ENCODE measurements at regions not wholly inside any gene's neighbourhood (a gene's known extent, or its start where the extent isn't known, plus 50 kb on each side); places are given as distances from the start of the nearest gene placed in this dataset.
"Not testable (repeated sequence)": the region's sequence is repeated elsewhere in the genome, so short reads cannot be mapped to it uniquely, and the experiment has no call there.

GRCh38 chr11:134984421-134984820, 572.4 kb upstream of the B3GAT1 start (continued):
- TF ChIP-seq ZNF425 (CRISPR knock-in tag; conservative IDR thresholded peaks at IDR 0.05) = no peak
- no peak for TF ChIP-seq ATF2 (CRISPR knock-in tag; IDR thresholded peaks at IDR 0.05; ENCODE audit: borderline replicate concordance, low read depth)

GRCh38 chr11:134982432-134982831, 570.4 kb upstream of the B3GAT1 start:
- POLR2A ChIA-PET; H3K4me3 Mint-ChIP-seq; ATAC-seq; H3K36me3 Mint-ChIP-seq; CTCF ChIA-PET; DNase-seq (ENCODE audit: low spot score); H3K27ac Mint-ChIP-seq: not testable (repeated sequence)
- peaks cover 23% of the 10 kb centered on the region; the same call in 1 of the 2 replicates for H3K9me3 Mint-ChIP-seq
- H3K4me1 Mint-ChIP-seq = peaks cover 33% of the 10 kb centered on the region
- peaks cover 12% of the 10 kb centered on the region for H3K27me3 Mint-ChIP-seq (ENCODE audit: low read depth)

GRCh38 chr11:134981835-134982234, 569.8 kb upstream of the B3GAT1 start:
- peak; percentile 33 for ATAC-seq
- peaks cover 17% of the 10 kb centered on the region; the same call in 1 of the 2 replicates for H3K9me3 Mint-ChIP-seq
- peaks cover 12% of the 10 kb centered on the region for H3K27me3 Mint-ChIP-seq (ENCODE audit: low read depth)
- peaks cover 27% of the 10 kb centered on the region for H3K4me1 Mint-ChIP-seq
- H3K36me3 Mint-ChIP-seq = no peaks in the 10 kb centered on the region
- no peak overlapping the region for H3K4me3 Mint-ChIP-seq
- POLR2A ChIA-PET = no interaction called here
- H3K27ac Mint-ChIP-seq = 0 out of 2 replicates have a peak overlapping the region, but pooled peaks have one; percentile 26
- no peak for DNase-seq (ENCODE audit: low spot score)
- CTCF ChIA-PET = no interaction called here
- TF ChIP-seq FOXK1 (CRISPR knock-in tag; IDR thresholded peaks at IDR 0.05) = no peak
- no peak for TF ChIP-seq MLX (CRISPR knock-in tag; IDR thresholded peaks at IDR 0.05)
- TF ChIP-seq ETV6 (CRISPR knock-in tag; IDR thresholded peaks at IDR 0.05) = no peak
- no peak for TF ChIP-seq ZNF219 (CRISPR knock-in tag; IDR thresholded peaks at IDR 0.05; ENCODE audit: borderline replicate concordance)
- TF ChIP-seq ERG (CRISPR knock-in tag; IDR thresholded peaks at IDR 0.05) = no peak
- no peak for TF ChIP-seq NFATC4 (CRISPR knock-in tag; IDR thresholded peaks at IDR 0.05)
- no peak for TF ChIP-seq NR1H2 (CRISPR knock-in tag; IDR thresholded peaks at IDR 0.05)
- TF ChIP-seq ZNF138 (CRISPR knock-in tag; conservative IDR thresholded peaks at IDR 0.05) = no peak
- no peak for TF ChIP-seq ARID4B (CRISPR knock-in tag; IDR thresholded peaks at IDR 0.05; ENCODE audit: borderline replicate concordance)
- TF ChIP-seq ATF1 (CRISPR knock-in tag; IDR thresholded peaks at IDR 0.05) = no peak
- no peak for TF ChIP-seq HMGA2 (CRISPR knock-in tag; IDR thresholded peaks at IDR 0.05)
- no peak for TF ChIP-seq PRDM15 (CRISPR knock-in tag; IDR thresholded peaks at IDR 0.05)
- no peak for TF ChIP-seq E2F1 (CRISPR knock-in tag; IDR thresholded peaks at IDR 0.05)
- no peak for TF ChIP-seq ZNF396 (CRISPR knock-in tag; IDR thresholded peaks at IDR 0.05; ENCODE audit: borderline replicate concordance)
- TF ChIP-seq MAX (CRISPR knock-in tag; IDR thresholded peaks at IDR 0.05) = no peak

Data from WTC11 (cell line).